Stimulated activated CD4-positive, alpha-beta T cell treated with anti-CD3 and anti-CD28 coated beads, TNF-alpha, amount 100 ng/mL, for 24 hours (primary cell): ENCODE measurements at regions not wholly inside any gene's neighbourhood (a gene's known extent, or its start where the extent isn't known, plus 50 kb on each side); places are given as distances from the start of the nearest gene placed in this dataset.

Source experiments
- DNase-seq, 3 experiments: peaks; one replicate each; pipeline ENCODE4 v3.0.0-alpha.2; 2020; ENCODE audit warnings: low read depth in 3 of 3

DNA sequence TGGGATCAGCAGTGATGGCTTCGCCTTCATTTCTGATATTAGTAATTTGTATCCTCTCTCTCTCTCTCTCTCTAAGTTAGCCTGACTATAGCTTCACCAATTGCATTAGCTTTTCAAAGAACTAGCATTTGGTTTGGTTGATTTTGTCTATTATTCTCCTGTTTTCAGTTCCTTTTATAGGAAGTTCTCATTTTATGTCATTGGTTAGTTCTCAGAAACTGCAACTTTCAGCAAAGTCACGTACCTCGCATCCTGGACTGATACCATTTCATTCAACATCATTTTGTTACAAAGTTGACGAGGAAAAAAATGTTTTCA lies 450.8 kb downstream of the EIPR1 start:
- no peak for DNase-seq

DNA sequence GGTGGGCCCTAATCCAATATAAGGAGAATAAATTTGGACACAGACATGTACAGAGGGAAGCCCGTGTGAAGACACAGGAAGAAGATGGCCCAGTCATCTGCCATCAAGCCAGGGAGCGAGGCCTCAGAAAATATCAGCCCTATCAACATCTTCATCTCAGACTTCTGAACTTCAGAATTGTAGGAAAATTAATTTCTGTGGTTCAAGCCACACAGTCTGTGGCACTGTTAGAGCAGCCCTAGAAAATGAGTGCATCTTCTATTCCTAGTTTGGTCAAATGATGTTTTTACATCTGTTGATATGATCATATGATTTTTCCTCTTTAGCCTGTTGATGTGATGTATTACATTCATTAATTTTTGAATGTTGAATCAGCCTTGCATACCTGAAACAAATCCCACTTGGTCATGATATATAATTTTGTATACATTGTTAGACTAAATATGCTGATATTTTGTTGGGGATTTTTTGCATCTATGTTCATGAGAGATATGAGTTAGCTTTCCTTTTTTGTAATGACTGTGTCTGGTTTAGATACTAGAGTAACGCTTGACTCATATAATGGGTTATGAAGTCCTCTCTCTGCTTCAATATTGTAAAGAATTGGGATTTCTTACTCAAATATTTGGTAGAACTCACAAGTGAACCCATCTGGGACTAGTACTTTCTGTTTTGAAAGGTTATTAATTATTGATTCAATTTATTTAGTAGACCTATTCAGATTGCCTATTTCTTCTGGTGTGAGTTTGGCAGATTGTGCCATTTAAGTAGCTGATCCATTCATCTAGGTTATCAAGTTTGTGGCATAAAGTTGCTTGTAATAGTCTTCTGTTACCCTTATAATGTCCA lies 451.4 kb downstream of the EIPR1 start:
- no peak for DNase-seq

DNA sequence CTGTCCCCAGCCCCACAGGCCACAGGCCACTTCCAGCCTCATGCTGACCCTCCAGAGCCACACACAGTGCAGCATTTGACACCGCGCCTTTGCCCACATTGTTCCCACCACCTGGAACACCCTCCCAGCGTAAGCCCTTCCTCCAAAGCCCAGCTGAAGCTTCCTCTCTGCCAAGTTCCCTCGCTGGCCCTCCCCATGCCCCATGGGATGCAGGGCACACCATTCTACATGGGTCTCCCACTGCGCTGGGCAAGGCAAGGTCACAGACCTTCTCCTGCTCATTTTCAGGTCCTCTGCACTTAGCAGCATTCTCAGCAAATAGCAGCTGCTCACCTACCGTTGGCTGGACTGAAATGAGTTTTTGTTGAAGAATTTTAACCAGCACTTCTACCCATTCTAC lies 455.5 kb downstream of the EIPR1 start:
- DNase-seq, result no peak

DNA sequence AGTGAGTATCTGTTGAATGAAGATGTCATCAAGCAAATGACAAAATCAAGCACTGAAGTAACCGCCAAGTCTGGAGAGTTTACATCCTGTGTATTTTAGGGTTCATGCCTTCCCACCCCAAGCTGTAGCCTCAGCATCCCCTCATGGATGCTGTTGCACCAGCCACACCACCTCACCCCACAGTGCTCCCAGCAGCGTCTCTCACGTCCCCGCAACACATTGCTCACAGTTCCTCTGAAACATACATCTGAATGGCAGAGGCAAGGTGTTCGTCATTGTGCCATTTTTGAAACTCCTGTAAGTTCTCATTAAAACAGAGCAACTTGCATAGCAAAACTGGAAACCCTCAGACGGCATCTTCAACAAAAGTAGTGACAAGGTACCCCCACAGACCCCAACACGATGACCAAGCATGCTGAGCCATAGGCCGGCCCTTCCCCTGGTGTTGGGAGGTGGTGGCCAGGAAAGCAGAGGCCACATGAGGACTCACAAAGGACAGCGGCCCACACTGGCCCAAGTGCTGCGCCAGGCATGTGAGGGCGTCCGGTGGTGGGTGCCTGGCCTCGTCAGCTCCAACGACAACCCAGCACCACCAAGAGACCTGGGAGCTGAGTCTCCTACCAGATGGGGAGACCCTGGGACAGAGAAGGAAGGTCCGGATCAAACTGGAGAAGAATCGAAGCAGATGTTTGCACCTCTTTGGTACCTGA lies 456.5 kb downstream of the EIPR1 start:
- DNase-seq, result no peak

DNA sequence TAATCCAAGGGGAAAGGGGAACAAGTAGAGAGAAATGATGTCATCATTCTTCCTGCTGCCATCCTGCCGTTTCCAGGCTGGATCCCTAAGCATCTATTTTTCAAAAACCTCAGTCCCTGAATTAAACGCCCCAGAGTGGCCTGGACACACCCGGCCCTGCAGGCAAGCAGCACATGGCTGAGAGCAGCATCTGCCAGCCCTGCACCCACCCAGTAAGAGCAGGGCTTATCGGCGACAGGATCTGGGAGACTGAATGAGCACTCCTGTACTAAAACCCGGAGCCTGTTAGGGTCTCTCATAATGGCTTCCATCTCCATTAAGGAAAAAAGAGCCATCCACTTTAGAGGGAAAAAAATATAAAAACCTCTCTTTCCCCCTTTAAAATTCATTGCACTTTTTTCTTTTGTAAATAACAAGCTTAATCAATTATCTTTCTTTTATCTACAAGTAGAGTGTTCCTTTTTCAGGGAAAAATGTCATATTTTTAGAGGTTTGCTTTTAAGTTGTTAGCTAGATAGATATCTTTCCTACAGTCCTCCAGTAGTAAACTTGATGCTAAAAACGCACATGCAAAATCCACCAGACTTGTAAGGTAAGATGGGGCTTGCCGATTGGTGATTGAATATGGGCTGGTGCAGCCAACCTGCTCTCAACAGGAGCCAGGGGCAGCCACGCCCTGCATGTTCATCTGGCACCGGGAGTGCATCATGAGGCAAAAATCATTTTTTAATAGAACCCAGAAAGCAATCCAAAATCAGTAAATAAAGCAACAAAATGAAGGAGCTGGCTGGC lies 457.8 kb downstream of the EIPR1 start:
- no peak for DNase-seq

DNA sequence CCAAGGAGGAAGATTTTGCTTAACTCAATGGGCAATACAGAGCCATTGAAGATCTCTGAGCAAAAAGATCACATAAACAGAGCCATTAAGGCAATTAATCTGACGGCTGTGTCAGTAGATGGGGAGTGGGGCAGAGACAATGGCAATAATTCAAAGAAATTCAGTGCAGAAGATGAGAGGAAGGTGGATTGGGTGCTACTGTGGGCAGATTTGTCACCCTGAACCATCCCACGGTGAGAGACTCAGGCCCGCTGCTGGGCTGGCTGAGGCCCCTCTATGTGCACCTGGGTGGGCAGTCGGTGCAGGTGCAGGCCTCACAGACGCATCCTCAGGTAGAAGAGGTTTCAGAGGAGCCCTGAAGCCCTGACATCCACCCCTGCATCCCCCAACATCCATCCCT lies 458.6 kb downstream of the EIPR1 start:
- no peak for DNase-seq

DNA sequence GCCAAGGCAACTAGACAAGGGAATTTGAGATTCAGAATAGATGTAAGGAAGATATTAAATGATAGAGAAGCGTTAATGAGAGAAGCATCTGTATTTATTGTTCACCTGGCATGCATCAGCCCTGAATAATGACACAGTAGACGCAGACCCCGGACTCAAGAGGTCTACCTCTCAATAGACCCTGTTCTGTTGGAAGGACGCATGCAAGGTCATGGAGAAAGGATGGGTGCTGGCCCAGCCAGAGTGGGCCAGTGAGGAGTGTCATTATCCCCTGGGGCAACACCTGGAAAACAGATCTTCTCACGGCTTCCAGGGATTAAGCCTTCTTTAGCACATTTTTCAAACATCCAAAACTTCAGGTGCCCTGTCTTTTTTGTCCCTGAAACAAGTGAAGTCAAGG lies 461.0 kb downstream of the EIPR1 start:
- DNase-seq, result no peak

DNA sequence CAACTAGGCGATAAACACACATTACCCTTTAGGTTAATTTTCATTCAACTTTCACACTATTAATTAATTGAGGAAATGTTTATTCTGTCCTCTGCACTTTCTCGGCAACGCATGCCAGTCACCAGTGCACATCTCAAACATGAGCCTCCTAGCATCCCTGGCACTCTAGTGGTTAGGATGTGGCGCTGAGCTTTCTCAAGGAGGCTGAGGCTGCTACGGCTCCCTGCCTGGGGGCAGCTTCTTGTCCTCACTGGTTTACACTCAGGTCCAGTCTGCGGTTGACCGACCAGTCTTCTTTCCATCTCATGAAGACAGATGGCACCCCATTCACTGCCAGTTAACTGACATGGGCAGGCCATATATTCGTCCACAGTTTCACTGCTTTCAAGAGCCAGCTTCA lies 463.4 kb downstream of the EIPR1 start:
- DNase-seq, result no peak

DNA sequence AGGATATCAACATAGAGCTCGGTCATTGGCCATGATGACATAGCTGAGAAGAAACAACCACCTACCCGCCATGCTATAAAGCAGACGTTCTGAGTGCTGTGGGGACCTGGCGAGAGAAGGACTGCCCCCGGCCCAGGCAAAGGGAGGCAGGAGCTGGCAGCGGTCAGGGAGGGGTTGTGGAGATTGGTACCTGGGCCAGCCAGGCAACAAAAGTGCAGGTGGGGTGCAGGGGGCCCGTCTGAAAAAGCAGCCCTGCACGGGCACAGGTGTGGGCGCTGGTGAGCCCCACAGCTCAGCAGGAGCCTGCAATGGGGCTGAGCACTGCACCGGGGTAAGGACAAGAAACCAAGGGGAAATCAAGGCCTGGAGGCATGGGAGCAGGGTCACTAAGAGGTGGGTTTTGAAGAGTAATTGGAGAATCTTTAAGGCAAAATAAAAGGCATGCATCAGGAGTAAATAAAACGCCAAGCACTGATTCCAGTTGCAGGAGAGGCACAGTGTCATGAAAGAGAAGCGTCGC lies 464.0 kb downstream of the EIPR1 start:
- no peak for DNase-seq

DNA sequence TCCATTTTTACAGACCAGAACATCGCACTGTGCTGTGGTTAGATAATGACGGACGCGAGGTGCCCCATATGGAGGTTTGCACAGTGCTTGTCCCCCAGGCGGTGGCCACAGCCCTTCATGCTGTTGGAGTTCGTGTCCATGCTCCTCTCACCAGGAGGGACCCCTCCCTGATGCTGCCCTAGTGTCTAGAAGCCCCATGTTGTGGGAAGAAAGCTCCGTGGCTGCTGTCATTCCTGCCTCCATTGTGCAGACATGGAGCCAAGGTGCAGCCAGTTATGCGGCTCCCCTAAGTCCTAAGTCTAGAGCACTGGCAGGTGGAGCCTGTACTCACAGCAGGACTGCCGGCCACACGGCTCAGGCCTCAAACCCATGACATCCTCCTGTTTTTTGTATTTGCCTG lies 464.9 kb downstream of the EIPR1 start:
- DNase-seq, result no peak

DNA sequence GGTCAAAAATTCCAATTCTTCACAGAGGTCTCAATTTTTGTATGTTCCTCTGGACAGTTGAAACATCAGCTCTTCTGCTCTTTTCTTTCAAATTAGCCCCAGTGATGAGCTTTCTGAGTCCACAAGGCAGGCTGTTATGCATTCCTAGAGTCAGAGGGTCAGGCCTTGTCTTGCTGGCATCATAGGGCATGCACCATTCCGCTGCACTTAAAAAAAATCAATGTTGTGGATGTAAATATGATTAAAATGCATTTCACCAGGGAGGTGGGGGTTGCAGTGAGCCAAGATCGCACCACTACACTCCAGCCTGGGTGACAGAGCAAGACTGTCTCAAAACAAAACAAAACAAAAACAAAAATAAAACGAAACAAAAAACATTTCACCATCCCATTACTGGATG lies 465.3 kb downstream of the EIPR1 start:
- DNase-seq, result no peak

DNA sequence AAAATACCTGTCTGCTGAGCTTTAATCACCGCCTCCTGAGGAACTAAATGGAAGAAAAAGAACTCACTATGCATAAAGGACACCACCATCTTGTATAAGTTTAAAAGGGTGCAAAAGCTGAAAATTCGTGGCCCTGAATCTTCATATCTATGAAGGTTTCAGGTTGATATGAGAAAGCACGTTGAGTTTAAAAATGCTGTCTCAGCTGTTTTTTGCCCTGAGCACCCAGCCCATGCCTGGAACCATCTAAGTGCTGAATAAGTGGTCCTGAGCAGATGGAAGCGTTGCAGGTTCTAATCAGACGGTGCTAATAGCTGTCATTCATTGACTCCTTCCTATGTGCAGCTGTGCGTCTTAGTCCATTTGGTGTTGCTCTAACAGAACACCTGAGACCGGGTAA lies 467.4 kb downstream of the EIPR1 start:
- no peak for DNase-seq

DNA sequence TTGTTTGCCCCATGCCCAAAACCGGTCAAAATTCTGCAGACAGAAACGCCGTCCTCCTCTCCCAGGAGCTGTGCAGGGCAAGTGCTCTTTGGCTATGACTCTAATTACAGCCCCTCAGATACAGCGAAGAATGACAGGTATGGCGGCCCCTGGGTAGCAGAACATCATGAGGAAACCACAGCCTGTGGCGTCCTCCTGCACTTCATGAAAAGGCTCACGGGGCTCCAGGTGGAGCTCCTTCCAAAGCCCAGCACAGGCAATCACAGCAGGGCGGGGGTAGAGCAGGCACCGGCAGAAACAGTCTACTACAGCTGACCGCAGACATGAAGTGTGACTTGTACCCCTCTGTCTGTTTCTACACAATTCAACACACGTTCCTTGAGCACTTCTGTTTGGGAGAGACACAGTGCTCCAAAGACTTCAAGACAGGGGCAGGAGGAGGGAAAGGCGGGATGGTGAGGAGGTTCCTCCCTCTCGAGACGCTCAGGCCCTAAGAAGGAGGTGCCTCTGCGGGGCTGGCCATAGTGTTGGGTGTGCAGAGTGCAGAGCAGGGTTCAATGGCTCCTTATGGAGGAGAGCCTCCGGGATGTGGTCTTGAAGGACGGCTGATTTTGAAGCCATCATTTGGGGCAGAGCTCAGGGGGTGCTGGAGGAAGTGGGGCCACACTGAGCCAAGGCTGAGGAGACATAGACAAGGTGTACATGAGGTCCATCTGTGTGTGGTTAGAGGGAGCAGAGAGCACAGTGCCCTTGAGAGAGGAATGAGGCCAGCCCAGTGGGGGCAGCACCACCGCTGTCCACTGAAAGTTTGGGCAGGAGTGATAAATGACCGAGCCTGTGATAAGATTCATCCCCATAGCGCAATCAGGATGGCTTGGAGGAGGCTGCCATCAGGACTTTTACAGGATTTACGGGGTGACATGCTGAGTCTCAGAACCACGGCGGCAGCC lies 468.3 kb downstream of the EIPR1 start:
- DNase-seq, result no peak

DNA sequence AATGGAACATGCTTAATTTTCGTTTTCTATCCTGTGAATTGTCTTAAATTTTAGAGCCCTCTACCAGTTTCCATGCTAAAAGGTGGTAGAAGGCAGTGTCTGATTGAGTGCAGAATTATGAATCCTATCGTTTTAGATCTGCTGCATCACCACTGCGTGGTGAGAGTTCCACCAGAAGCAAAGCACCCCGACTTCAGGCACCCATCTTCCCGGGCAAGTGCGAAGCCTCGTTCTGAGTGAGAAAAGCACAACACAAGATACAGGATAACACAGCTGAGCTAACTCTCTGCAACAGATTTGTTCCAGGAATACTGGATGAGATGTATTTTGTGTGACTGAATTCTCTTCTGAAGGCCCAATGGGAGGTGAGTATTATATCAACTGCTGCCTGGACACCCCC lies 471.5 kb downstream of the EIPR1 start:
- DNase-seq, result no peak

DNA sequence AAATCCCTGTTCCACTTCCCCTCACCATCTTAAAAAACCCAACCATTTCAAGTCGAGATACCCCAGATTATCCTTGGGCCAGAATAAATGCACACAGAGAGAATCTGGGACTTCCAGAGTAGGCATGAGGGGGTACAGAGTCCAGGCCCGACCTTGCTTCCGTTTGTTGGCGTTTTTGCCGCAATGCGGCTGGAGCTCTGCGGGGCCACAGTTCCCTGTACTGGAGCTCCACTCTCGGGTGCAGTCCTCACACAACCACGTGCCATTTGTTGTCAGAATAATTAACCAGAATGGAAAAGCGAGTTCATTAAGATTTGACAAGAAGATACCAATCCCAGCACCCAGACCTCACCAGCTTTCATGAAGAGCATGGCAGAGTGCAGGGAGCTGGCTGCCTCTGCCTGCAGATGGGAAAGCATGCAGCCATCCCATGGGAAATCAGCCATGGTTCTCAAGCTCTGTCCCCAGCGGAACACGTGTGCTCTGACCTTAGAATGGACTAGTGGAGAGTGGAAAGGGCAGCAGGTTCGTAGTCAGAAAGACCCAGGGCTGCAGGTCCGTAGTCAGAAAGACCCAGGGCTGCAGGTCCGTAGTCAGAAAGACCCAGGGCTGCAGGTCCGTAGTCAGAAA lies 472.8 kb downstream of the EIPR1 start:
- no peak for DNase-seq

DNA sequence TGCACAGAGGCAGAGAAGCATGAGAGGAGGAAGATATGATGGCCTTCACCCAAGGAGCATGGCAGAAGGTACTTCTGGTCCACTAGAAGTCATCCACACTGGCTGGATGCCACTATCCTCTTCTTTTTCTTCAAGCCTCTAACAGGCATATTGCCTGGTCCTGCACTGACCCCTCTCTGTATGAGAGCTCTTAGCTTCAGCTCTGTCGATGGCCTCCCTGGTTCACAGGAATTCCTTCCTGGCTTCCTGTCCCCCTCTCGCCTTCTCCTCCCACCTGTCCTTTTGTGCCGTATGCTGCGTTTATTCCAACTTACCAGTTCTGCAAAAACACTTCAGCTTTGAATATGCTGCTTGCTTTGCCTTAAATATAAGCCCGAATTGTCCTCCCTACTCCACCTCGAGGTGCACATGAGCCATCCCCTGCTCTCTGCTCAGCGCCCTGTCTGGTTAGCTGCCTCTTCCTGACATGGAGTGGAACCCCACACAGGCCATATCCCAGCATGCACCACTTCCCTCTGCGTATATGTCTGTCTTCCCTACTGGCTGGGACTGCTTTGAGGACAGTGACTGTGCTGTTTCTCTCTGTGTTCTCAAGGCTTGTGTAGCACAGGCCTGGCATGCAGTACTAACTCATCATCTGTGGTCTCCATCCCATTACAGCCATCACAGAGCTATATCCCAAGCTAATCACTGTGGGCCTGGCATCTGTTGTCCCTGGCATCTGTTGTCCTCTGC lies 474.9 kb downstream of the EIPR1 start:
- no peak for DNase-seq

DNA sequence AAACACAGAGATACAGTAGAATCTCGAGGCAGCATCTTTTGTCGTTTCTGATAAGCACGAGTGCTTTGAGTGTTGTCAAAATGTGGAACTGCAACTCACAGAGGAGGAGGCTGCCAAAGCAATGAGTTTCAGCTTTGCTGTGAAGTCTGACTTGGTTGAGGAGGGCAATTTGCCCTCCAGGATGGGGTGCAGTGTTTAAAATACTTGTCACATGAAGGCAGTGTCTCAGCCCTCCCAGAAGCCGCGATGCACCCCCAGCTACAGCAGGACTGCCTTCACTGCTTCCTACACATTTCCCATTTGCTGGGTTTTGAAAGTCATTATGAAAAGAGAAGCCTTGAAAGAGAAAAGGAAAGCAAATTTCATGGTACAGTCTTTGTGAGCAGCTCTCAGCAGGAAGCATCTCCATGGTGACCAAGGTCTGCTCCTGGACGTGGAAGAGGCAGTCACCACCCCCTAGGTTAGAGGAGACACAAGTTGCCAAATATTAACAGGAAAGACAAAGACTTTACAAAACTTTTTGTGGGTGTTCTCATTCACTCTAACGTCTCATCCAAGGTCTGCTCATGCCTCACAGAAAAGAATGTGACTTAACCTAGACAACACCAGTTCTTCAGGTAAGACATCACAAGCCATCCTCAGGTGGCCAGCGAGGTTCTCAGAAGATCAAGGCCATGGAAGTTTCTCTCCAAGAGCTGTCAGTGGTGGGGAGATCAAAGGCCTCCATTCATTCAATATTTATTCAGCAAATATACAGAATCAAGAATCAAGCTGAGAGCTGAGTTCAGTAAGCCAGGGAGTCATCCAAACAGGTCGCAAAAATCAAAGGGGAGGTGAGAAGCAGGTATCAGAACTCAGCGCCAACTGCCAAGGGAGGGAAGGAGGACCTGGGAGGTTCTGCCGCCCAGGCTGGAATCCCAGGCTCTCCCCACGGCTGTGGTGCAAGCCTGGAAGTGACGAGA lies 476.0 kb downstream of the EIPR1 start:
- no peak for DNase-seq

DNA sequence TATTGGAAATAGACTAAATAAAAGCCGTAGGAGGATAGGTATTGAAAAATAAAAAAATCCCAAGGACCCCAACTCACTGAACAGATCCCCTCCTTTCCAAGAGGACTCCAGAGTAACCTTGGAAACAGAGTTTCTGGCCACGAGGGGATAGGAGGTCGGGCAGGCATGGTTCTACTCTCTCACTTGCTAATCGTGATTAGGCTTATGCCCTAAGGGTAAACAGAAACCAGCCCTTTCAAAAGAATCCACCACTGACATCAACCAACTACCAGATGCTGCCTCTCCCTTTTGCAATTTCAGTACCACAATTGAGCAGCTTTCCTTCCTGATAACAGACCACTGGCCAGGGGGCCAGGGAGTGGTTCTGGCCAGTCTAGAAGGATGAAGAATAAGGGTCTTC lies 477.8 kb downstream of the EIPR1 start:
- no peak for DNase-seq

DNA sequence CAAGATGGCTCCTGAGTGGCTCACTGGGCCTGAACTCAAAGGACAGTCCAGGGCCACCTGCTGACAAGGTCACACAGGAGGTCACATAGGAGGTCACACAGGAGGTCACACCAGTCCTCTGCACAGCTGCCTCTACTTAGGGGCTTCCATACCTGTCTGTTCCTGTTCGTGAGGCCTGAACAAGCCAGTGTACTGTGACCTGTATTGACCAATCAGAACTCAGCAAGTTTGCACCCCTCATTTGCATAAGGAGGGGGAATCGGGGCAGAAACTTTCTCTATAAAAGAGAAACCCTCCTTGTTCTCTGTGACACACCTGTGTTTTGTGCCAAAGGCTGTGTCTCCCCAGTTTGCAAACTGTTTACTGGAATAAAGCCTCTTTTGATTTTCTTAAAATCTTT lies 478.9 kb downstream of the EIPR1 start:
- no peak for DNase-seq
